Chondrocyte (in vitro differentiated cells): ENCODE measurements at regions not wholly inside any gene's neighbourhood (a gene's known extent, or its start where the extent isn't known, plus 50 kb on each side); places are given as distances from the start of the nearest gene placed in this dataset.
A peak's percentile ranks its signal among the peaks of the same experiment; 100 is the strongest.

Source experiments
- DNase-seq: peaks from one replicate; pipeline ENCODE4 v3.0.0; 2021; ENCODE audit warnings: mixed read lengths, low spot score
- H3K27ac Mint-ChIP-seq: one replicate; pipeline ENCODE4 v1.8.0; 2021; ENCODE audit warnings: mild to moderate bottlenecking, moderate library complexity, mixed read lengths; ENCODE audit not compliant: unreplicated experiment
- H3K27me3 Mint-ChIP-seq: 2 replicates; pipeline ENCODE4 v1.8.0; 2021; ENCODE audit warnings: low read depth, mixed read lengths
- H3K36me3 Mint-ChIP-seq: 2 replicates; pipeline ENCODE4 v1.8.0; 2021; ENCODE audit warnings: low read depth, mixed read lengths
- H3K4me1 Mint-ChIP-seq: 2 replicates; pipeline ENCODE4 v1.8.0; 2021; ENCODE audit warnings: low read depth, mild to moderate bottlenecking, mixed read lengths
- H3K4me3 Mint-ChIP-seq: one replicate; pipeline ENCODE4 v1.8.0; 2021; ENCODE audit warnings: mild to moderate bottlenecking, moderate library complexity, mixed read lengths; ENCODE audit not compliant: unreplicated experiment
- H3K9me3 Mint-ChIP-seq: 2 replicates; pipeline ENCODE4 v1.8.0; 2021; ENCODE audit warnings: low read depth, mixed read lengths
- TF ChIP-seq, protein P1 (sequence below): fragments of 200-600 bp; sonication (generic); IDR thresholded peaks from 2 replicates; pipeline ENCODE4 v1.5.0; 2021; ENCODE audit warnings: antibody characterized with exemption, mild to moderate bottlenecking, moderate library complexity

DNA sequence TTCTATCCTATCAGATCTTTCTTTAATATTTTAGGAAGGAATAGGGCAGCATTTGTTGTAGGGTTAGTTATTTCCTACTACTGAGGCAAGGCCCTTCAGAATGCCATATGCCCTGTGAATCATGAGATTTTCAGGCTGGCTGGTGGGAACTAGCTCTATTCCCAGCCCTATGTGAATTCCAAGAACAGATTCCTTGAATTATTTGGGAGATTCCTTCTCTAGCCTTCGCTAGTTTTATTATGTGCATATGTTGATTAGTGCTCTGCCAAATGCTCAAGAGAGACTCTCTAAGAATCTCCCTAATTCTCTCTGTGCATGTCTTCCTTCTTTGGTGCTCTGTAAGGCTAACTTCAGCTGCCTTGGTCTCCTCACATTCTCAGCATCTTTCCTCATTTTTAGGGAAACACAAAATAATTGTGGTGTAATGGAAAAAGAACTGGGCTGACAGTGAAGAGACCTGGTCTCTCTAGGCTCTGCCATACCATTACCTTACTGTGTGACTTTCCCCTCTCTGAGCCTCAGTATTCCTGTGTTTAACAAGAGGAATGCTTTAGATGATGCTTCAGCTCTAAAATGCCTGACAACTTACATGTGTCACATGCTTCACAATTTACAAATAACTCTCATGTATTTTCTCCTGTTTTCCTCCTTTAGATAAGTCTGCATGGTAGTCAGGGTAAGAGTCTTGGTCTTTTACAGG is 79.7 kb downstream of the VMA21 start:
- Mint-ChIP-seq H3K4me1 (no peaks in the 10 kb centered on the region), H3K27me3 (no peaks in the 10 kb centered on the region), H3K4me3 (no peak overlapping the region), H3K9me3 (peaks cover 37% of the 10 kb centered on the region), H3K27ac (no peak overlapping the region), H3K36me3 (no peaks in the 10 kb centered on the region)
- TF ChIP-seq, protein P1, sequence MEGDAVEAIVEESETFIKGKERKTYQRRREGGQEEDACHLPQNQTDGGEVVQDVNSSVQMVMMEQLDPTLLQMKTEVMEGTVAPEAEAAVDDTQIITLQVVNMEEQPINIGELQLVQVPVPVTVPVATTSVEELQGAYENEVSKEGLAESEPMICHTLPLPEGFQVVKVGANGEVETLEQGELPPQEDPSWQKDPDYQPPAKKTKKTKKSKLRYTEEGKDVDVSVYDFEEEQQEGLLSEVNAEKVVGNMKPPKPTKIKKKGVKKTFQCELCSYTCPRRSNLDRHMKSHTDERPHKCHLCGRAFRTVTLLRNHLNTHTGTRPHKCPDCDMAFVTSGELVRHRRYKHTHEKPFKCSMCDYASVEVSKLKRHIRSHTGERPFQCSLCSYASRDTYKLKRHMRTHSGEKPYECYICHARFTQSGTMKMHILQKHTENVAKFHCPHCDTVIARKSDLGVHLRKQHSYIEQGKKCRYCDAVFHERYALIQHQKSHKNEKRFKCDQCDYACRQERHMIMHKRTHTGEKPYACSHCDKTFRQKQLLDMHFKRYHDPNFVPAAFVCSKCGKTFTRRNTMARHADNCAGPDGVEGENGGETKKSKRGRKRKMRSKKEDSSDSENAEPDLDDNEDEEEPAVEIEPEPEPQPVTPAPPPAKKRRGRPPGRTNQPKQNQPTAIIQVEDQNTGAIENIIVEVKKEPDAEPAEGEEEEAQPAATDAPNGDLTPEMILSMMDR: no peak
- DNase-seq: no peak

DNA sequence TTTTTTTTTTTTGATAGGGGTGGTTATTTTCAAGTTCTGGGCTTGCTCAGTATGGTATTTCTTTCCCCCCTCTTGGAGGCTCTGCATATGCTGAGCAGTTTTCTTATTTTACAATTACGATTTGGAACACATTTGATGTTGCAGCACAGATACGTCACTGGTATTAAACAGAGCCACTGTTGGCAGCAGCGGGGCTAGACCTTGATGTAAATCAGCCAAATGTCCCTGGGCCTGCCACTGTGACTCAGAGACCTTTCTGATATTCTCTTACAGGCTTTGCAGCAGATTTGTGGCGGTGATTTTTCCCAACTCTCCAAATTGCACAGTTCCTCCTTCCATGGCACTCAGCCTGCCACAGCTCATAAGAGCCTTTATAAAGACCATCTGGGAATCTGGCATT is 81.1 kb downstream of the VMA21 start:
- TF ChIP-seq, protein P1: no peak
- no peak for DNase-seq
- H3K9me3 Mint-ChIP-seq: peaks cover 32% of the 10 kb centered on the region
- no peaks in the 10 kb centered on the region for H3K4me1 Mint-ChIP-seq
- H3K4me3 Mint-ChIP-seq: no peak overlapping the region
- H3K36me3 Mint-ChIP-seq: no peaks in the 10 kb centered on the region
- H3K27ac Mint-ChIP-seq: no peak overlapping the region
- H3K27me3 Mint-ChIP-seq: no peaks in the 10 kb centered on the region

DNA sequence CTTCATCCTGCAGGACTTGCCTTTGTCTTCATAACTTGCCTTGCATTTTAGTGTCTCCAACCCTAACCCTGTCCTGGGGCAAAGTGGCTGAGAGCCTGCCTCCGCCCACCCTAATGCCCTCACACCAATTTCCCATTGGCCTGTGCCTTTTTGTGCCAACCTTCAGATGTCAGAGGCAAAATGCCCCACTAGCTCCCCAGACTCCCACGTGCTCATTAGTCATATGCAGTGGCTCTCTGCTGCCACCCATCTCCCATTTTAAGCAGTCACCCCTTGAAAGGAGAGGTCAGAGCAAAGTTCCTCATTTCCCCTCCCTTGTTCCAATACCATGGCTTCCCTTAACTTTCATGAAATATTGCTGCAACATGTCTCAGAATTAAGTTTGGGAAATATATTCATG is 74.8 kb upstream of the PASD1 start:
- Mint-ChIP-seq H3K4me3 (no peak overlapping the region), H3K27ac (no peak overlapping the region), H3K4me1 (no peaks in the 10 kb centered on the region), H3K27me3 (no peaks in the 10 kb centered on the region), H3K36me3 (no peaks in the 10 kb centered on the region), H3K9me3 (peaks cover 5% of the 10 kb centered on the region)
- no peak for DNase-seq
- TF ChIP-seq, protein P1: peak; percentile 24

DNA sequence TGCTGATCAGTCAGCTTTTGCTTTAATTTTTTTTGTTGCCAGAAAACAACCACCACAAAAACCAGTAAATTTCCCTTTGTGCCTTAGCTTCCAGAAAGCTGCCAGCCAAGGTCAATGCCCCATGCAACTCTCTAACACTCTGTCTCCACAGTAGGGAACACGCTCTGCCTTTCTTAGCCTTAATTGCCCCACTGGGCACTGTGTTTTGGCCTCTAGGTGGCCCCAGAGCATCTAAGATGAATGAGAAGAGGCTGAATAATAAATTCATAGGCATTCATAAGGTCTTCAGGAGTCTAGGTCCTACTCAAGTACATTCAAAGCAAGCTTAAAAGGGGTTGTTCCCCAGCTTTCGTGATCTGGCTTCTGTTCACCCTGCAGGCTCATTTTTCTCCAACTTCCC is 57.7 kb upstream of the PASD1 start:
- DNase-seq: no peak
- no peaks in the 10 kb centered on the region for H3K27me3 Mint-ChIP-seq
- H3K36me3 Mint-ChIP-seq: no peaks in the 10 kb centered on the region
- TF ChIP-seq, protein P1: no peak
- no peak overlapping the region for H3K4me3 Mint-ChIP-seq
- H3K27ac Mint-ChIP-seq: no peak overlapping the region
- H3K4me1 Mint-ChIP-seq: no peaks in the 10 kb centered on the region
- no peaks in the 10 kb centered on the region for H3K9me3 Mint-ChIP-seq

DNA sequence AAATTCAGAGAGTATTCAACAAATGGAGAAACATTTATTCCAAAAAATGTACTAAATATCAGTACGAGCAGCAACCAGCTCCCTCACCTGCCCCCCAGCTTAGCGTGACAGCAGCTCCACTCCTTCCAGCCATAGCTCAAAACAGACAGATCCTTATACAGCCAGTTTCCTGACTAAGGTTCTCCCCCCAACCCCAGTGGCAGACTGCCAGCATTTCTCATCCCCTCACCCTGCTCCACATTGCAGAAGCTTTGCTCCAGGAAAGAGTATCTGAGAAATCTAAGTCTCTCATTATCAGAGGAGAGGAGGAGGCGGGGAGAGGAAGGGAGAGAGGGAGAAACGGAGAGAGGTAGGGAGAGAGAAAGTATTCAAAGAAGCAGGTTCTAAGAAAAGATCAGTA is 53.3 kb upstream of the PASD1 start:
- Mint-ChIP-seq H3K36me3 (no peaks in the 10 kb centered on the region), H3K27ac (no peak overlapping the region), H3K27me3 (no peaks in the 10 kb centered on the region), H3K9me3 (peaks cover 3% of the 10 kb centered on the region), H3K4me3 (no peak overlapping the region), H3K4me1 (no peaks in the 10 kb centered on the region)
- TF ChIP-seq, protein P1: no peak
- DNase-seq: no peak
